ENCODE measurements at regions not wholly inside any gene's neighbourhood (a gene's known extent, or its start where the extent isn't known, plus 50 kb on each side); places are given as distances from the start of the nearest gene placed in this dataset.

DNA sequence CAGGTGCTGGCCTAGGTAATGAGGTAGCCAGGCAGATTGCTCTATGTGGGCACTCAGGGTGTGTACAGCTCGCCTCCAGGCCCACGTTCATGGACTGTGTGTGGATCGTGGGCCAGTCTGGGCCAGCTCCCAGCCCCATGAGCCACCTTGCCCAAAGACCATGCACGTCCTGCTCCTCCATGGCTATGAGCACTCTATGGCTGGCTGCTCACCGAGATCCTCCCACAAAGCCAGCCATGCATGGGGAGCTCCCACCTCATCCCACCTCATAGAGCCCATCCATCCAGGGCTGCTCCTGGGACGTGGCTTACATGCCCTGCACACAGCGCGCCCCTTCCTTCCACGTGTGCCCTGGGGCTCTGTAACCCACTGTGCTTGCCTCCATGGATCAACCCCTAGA lies 262.5 kb upstream of the IRX1 start (continued):
- TF ChIP-seq, protein P1, sequence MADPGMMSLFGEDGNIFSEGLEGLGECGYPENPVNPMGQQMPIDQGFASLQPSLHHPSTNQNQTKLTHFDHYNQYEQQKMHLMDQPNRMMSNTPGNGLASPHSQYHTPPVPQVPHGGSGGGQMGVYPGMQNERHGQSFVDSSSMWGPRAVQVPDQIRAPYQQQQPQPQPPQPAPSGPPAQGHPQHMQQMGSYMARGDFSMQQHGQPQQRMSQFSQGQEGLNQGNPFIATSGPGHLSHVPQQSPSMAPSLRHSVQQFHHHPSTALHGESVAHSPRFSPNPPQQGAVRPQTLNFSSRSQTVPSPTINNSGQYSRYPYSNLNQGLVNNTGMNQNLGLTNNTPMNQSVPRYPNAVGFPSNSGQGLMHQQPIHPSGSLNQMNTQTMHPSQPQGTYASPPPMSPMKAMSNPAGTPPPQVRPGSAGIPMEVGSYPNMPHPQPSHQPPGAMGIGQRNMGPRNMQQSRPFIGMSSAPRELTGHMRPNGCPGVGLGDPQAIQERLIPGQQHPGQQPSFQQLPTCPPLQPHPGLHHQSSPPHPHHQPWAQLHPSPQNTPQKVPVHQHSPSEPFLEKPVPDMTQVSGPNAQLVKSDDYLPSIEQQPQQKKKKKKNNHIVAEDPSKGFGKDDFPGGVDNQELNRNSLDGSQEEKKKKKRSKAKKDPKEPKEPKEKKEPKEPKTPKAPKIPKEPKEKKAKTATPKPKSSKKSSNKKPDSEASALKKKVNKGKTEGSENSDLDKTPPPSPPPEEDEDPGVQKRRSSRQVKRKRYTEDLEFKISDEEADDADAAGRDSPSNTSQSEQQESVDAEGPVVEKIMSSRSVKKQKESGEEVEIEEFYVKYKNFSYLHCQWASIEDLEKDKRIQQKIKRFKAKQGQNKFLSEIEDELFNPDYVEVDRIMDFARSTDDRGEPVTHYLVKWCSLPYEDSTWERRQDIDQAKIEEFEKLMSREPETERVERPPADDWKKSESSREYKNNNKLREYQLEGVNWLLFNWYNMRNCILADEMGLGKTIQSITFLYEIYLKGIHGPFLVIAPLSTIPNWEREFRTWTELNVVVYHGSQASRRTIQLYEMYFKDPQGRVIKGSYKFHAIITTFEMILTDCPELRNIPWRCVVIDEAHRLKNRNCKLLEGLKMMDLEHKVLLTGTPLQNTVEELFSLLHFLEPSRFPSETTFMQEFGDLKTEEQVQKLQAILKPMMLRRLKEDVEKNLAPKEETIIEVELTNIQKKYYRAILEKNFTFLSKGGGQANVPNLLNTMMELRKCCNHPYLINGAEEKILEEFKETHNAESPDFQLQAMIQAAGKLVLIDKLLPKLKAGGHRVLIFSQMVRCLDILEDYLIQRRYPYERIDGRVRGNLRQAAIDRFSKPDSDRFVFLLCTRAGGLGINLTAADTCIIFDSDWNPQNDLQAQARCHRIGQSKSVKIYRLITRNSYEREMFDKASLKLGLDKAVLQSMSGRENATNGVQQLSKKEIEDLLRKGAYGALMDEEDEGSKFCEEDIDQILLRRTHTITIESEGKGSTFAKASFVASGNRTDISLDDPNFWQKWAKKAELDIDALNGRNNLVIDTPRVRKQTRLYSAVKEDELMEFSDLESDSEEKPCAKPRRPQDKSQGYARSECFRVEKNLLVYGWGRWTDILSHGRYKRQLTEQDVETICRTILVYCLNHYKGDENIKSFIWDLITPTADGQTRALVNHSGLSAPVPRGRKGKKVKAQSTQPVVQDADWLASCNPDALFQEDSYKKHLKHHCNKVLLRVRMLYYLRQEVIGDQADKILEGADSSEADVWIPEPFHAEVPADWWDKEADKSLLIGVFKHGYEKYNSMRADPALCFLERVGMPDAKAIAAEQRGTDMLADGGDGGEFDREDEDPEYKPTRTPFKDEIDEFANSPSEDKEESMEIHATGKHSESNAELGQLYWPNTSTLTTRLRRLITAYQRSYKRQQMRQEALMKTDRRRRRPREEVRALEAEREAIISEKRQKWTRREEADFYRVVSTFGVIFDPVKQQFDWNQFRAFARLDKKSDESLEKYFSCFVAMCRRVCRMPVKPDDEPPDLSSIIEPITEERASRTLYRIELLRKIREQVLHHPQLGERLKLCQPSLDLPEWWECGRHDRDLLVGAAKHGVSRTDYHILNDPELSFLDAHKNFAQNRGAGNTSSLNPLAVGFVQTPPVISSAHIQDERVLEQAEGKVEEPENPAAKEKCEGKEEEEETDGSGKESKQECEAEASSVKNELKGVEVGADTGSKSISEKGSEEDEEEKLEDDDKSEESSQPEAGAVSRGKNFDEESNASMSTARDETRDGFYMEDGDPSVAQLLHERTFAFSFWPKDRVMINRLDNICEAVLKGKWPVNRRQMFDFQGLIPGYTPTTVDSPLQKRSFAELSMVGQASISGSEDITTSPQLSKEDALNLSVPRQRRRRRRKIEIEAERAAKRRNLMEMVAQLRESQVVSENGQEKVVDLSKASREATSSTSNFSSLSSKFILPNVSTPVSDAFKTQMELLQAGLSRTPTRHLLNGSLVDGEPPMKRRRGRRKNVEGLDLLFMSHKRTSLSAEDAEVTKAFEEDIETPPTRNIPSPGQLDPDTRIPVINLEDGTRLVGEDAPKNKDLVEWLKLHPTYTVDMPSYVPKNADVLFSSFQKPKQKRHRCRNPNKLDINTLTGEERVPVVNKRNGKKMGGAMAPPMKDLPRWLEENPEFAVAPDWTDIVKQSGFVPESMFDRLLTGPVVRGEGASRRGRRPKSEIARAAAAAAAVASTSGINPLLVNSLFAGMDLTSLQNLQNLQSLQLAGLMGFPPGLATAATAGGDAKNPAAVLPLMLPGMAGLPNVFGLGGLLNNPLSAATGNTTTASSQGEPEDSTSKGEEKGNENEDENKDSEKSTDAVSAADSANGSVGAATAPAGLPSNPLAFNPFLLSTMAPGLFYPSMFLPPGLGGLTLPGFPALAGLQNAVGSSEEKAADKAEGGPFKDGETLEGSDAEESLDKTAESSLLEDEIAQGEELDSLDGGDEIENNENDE (IDR thresholded peaks at IDR 0.05; ENCODE audit: insufficient replicate concordance, low read length), result no peak
- no peak for TF ChIP-seq YY1 (IDR thresholded peaks at IDR 0.05; ENCODE audit: low read depth, low read length)
- no peak for TF ChIP-seq RXRA (IDR thresholded peaks at IDR 0.05; ENCODE audit: insufficient read depth, low read depth, low read length)
- TF ChIP-seq KDM5A (IDR thresholded peaks at IDR 0.05; ENCODE audit: low read length), result no peak
- no peak for TF ChIP-seq EGR1 (IDR thresholded peaks at IDR 0.05; ENCODE audit: borderline replicate concordance, low read depth, low read length)
